ENCODE measurements at regions not wholly inside any gene's neighbourhood (a gene's known extent, or its start where the extent isn't known, plus 50 kb on each side); places are given as distances from the start of the nearest gene placed in this dataset.

DNA sequence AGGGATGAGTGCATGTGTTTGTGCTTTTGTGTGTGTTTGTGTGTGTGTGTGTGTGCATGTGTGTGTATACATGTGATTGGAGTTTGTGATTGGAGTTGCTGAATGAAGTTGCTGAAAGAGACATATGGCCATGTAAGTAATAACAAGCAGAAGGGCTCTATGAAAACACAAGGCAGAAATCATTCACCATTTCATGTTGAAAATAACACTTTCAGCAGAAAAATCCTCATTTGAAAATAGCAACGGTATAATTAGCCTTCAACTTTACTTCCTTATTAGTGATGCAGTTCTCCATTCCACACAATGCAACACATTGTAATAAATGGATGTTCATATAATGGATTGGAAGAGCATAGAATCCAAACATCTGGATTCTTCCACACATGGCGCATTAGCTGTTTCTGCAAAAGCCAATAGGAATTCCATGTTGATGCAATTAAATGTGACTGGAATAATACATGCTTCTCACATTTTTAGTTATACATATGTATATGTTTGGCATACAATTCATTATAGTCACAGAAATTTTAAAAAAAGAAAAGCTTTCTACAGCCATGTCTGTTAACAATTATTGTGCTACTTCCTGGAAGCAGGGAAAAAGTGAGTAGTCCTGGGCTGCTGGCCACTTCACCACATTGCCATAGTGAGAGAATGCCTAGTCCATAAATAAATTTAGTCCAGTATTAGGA lies 538.0 kb downstream of the LTN1 start:
- TF ChIP-seq, protein P1, sequence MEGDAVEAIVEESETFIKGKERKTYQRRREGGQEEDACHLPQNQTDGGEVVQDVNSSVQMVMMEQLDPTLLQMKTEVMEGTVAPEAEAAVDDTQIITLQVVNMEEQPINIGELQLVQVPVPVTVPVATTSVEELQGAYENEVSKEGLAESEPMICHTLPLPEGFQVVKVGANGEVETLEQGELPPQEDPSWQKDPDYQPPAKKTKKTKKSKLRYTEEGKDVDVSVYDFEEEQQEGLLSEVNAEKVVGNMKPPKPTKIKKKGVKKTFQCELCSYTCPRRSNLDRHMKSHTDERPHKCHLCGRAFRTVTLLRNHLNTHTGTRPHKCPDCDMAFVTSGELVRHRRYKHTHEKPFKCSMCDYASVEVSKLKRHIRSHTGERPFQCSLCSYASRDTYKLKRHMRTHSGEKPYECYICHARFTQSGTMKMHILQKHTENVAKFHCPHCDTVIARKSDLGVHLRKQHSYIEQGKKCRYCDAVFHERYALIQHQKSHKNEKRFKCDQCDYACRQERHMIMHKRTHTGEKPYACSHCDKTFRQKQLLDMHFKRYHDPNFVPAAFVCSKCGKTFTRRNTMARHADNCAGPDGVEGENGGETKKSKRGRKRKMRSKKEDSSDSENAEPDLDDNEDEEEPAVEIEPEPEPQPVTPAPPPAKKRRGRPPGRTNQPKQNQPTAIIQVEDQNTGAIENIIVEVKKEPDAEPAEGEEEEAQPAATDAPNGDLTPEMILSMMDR (IDR thresholded peaks at IDR 0.05) = no peak
- TF ChIP-seq POLR2A (IDR thresholded peaks at IDR 0.05) (no peak), POLR2AphosphoS5 (IDR thresholded peaks at IDR 0.05) (no peak), EP300 (IDR thresholded peaks at IDR 0.05; ENCODE audit: low read depth) (no peak)

All from transverse colon (tissue), 4 donors.